ENCODE measurements at regions not wholly inside any gene's neighbourhood (a gene's known extent, or its start where the extent isn't known, plus 50 kb on each side); places are given as distances from the start of the nearest gene placed in this dataset.
"Not testable (repeated sequence)": the region's sequence is repeated elsewhere in the genome, so short reads cannot be mapped to it uniquely, and the experiment has no call there.

DNA sequence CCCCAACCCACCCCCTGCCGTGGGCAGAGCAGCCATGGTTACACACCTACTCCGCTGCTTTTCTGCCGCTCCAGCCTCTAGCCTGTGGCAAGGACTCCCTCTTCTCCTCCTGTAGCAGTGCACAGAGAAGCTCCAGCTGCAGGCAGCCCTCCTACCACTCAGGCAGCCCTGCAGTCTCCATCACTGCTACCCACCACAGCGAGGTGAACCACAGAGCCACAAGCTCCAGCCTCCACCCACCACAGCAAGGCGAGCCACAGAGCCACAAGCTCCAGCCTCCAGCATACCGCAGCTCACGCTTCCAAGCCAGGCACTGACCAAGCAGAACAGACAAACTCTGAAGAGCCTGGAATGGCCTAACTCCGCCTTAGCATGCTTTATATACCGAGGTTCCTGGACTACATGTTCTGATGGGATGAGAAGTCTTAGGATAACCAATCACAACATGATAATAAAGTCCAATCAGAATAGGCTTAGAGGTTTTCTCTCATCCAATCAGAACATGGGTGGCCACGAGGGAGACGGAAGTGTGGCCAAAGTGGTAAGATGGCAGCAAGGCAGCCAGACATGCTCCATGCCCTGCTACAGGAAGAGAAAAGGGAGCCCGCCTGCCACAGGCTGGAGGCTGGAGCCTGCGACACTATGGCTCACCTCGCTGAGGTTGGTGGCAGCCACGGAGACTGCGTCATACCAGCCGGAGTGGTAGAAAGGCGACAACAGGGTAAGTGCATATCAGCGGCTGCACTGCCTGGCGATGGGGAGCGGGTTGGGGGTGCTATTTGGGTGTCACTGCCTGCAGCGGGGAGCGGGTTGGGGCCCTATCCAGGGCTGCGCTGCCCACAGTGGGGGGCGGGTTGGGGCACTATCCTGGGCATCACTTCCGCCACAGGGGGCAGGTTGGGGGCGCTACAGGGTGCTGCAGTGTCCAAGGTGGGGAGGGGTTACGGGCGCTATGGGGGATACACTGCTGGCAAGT lies 75.8 kb upstream of the PCAT7 start:
- DNase-seq, result no peak

DNA sequence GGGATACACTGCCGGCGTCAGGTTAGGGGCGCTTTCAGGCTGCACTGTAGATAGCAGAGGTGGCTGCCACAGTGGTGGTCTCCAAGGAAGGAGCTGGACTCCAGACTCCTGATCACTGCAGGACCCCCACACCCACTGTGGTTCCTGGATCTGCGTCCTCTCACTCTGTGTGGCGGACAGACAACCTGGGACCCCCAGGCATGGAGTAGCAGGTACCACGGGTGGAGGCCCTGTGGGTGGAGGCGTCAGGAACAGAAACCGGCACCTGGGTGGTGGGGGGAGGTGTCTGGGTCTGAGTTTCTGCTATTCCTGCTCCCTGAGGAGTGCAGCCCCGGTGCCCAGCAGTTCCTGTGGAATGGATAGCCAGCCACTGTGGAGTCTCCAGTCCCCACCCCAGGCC lies 75.1 kb upstream of the PCAT7 start:
- DNase-seq, result no peak

DNA sequence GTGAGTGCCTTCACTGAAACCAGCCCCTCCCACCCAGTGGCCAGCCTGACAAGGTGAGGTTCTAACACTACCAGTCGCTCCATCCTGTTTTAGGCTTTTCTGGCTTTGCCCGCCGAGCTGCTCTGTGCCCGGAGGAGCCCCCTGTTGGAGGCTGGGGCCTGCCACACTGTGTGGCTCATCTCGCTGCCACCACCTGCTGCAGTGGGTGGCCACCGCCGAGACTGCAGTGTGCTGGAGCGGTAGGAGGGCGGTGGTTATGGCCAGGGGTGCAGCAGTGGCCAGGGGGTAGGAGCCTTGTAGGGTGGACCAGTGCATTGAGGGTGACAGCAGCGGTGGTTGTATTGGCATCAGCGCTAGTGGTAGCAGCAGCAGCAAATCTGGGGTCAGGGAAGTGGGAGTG lies 74.7 kb upstream of the PCAT7 start:
- DNase-seq, result no peak

DNA sequence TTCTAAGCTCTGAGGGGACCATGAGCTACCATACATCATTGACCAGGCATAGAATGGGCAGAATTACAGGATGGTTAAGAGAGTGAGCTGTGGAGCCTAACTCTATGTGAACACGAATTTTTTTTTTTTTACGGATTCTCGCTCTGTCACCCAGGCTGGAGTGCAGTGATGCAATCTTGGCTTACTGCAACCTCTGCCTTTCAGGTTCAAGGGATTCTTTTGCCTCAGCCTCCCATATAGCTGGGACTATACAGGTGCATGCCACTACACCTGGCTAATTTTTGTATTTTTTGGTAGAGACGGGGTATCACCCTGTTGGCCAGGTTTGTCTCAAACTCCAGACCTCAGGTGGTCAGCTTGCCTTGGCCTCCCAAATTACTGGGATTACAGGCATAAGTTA lies 72.8 kb upstream of the PCAT7 start:
- no peak for DNase-seq

DNA sequence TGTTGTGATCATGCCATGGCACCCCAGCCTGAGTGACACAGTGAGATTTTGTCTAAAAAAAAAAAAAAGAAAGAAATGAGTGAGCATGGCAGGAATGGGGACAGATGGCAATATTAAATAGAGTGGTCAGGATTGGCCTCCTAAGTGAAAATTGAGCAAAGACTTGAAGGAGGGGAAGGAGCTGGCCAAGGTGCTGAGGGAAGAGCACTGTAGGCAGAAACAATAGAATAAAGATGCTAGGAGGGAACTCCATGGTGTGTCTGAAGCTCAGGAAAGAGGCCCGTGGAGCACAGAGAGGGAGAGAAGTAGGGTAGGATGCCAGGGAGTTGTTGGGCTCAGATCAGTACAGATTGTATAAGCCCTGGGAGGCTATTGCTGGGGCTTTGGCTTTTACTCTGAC lies 64.4 kb upstream of the PCAT7 start:
- DNase-seq, result no peak

DNA sequence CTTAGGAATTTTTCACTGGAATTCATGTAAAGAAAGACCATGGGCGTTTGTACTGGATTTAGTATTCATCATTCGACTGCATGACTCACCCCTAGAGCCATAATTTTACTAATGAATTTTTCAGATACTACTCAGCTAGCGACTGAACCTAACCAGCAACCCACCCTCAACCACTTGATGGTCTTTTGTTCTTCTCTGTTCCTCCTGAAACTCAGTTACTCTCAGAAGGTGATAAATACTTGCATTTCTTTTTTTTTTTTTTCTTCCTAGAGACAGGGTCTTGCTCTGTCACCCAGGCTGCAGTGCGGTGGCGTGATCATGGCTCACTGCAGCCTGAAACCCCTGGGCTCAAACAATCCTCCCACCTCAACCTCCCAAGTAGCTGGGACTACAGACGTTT lies 62.8 kb upstream of the PCAT7 start:
- DNase-seq, result not testable (repeated sequence)

DNA sequence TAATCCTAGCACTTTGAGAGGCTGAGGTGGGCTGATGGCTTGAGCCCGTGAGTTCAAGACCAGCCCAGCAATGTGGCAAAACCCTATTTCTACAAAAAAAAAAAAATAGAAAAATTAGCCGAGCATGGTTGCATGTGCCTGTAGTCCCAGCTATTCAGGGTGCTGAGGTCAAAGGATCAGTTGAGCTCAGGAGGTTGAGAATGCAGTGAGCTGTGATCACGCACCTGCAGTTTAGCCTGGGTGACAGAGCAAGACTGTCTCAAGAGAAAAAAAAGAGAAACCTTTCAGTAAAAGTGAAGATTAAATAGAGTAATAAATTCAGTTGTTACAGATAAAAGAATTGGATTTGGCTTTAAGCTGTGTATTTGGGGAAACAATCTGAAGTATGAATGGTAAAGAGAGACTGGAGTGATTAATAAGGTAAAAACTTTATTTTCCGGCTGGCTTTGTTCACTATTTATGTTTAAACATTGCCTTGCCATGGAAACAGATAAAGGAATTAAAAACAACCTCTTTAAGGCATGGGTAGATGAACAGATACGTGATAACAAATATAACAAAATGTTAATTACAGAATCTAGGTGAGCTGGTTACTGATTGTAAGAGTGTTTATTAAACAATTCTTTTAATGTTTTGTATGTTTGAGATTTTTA lies 56.0 kb upstream of the PCAT7 start:
- no peak for DNase-seq

DNA sequence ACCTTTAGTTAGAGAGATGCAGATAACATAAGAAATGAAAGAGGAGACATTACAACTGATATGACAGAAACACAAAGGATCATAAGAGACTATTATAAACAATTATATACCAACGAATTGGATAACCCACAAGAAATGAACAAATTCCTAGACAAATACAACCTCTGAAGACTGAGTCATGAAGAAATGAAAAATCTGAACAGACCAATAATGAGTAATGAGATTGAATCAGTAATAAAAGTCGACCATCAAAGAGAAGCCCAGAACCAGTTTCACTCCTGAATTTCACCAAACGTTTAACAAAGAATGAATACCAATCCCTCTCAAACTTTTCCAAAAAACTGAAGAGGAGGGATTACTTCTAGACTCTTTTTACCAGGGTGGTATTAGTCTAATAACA lies 50.5 kb upstream of the PCAT7 start:
- no peak for DNase-seq

All from NCI-H82 (cell line).